ENCODE measurements at regions not wholly inside any gene's neighbourhood (a gene's known extent, or its start where the extent isn't known, plus 50 kb on each side); places are given as distances from the start of the nearest gene placed in this dataset.
"Not testable (repeated sequence)": the region's sequence is repeated elsewhere in the genome, so short reads cannot be mapped to it uniquely, and the experiment has no call there.

DNA sequence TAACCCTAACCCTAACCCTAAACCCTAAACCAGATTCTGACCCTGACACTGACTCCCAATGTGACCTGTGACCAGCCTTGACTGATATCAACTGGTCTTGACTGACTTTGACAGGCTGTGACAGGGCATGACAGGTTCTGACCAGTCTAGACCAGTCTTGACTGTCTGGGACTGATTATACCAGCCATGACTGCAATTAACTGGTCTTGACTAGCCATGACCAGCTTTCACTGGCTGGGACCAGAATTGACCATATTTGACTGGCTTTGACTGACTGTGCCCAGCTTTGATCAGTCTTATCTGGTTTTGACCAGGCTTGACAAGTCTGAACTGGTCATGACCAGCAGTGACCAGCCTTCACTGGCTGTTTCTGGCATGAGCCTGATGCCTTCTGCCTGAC is 95.5 kb downstream of the BMP15 start:
- no peak overlapping the region for H3K27ac ChIP-seq (ENCODE audit: low read depth, low read length)

DNA sequence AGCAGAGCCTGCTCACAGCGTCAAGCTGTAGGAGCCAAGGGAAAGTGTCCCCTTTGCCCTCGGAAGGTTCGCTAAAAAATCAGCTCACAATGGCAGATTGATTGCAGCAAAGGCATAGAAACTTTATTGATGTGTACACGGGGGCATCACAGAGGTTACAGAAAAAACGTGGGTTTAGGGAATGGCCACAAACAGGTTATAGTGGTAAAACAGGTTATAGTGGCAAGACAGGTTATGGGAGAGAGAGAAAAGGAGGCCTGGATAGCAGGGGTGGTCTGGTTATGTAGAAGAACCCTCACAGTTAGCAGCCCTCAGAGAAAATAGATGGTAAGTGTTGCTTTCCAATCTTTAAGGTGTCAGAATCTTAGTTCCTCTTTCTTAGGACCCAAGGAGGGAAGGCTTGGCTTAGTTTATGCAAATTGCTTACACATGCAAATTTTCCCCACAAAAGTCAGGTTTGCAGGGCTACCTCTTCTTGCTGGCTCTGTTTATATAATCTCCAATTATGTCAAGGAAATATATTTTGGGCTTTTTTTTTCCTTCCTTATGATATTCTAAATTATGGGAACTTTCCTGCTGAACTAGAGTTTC is 113.7 kb downstream of the BMP15 start:
- Histone ChIP-seq H3K4me1 (ENCODE audit: control insufficient read depth, insufficient read depth, low read length) (no peaks in the 10 kb centered on the region; the same call in 1 of the 2 replicates), H3K4me3 (ENCODE audit: low read depth, low read length) (no peak overlapping the region), H3K9ac (ENCODE audit: low read length) (no peak overlapping the region), H3K27ac (ENCODE audit: low read depth, low read length) (no peak overlapping the region), H3K9me3 (ENCODE audit: control insufficient read depth, insufficient read depth, low read depth, low read length) (peaks cover 17% of the 10 kb centered on the region; the same call in 1 of the 2 replicates), H3K27me3 (ENCODE audit: control insufficient read depth, insufficient read depth, low read length) (no peaks in the 10 kb centered on the region; the same call in 1 of the 2 replicates), H3K36me3 (ENCODE audit: control insufficient read depth, insufficient read depth, low read length) (no peaks in the 10 kb centered on the region)

More for the DNA sequence above, 95.5 kb downstream of the BMP15 start:
- Histone ChIP-seq H3K9me3 (ENCODE audit: control insufficient read depth, insufficient read depth, low read depth, low read length) (no peaks in the 10 kb centered on the region; the same call in 1 of the 2 replicates), H3K4me1 (ENCODE audit: control insufficient read depth, insufficient read depth, low read length) (no peaks in the 10 kb centered on the region), H3K27me3 (ENCODE audit: control insufficient read depth, insufficient read depth, low read length) (no peaks in the 10 kb centered on the region), H3K9ac (ENCODE audit: low read length) (no peak overlapping the region), H3K4me3 (ENCODE audit: low read depth, low read length) (no peak overlapping the region), H3K36me3 (ENCODE audit: control insufficient read depth, insufficient read depth, low read length) (no peaks in the 10 kb centered on the region)

DNA sequence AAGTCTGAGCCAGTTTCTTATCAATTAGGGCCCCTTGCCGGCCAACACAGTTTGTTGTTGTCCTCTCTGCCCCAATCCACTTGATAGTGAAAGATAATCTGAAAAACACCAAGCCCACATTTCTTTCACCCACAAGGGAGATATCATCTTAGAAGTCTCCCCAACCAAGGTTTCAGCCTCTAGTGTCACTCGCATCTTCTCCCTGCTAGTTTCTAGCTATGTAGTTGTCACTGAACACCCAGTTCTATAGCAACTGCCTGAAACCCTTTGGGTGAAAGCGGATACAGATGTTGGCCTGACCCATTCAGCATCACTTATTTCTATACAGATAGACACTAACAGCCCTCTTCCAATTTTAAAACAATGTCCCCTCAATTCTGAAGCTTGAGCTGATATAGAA is 116.3 kb downstream of the BMP15 start:
- Histone ChIP-seq H3K27me3 (ENCODE audit: control insufficient read depth, insufficient read depth, low read length) (no peaks in the 10 kb centered on the region; the same call in 1 of the 2 replicates), H3K36me3 (ENCODE audit: control insufficient read depth, insufficient read depth, low read length) (no peaks in the 10 kb centered on the region), H3K27ac (ENCODE audit: low read depth, low read length) (no peak overlapping the region), H3K9ac (ENCODE audit: low read length) (no peak overlapping the region), H3K9me3 (ENCODE audit: control insufficient read depth, insufficient read depth, low read depth, low read length) (peaks cover 7% of the 10 kb centered on the region; the same call in 1 of the 2 replicates), H3K4me3 (ENCODE audit: low read depth, low read length) (no peak overlapping the region), H3K4me1 (ENCODE audit: control insufficient read depth, insufficient read depth, low read length) (no peaks in the 10 kb centered on the region; the same call in 1 of the 2 replicates)

DNA sequence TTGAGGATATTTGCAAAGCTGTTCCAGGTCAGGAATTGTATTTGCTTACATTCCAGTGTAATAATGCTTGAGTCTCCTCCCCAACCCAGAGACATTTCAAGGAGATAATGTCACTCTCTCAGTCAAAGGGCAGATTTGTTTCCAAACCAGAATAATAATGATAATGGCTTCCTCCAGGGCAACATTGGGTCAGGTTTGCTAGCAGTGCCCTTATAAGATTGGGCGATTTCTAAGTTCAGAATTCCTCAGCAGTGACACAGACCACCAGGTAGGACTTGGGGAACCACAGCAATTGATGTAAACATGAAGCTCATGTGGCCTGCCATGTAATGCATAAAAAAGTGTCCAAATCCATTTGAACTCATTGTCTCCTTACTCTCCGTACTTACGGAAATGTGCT is 125.2 kb downstream of the BMP15 start:
- Histone ChIP-seq H3K27me3 (ENCODE audit: control insufficient read depth, insufficient read depth, low read length) (no peaks in the 10 kb centered on the region), H3K27ac (ENCODE audit: low read depth, low read length) (no peak overlapping the region), H3K9ac (ENCODE audit: low read length) (no peak overlapping the region), H3K4me3 (ENCODE audit: low read depth, low read length) (no peak overlapping the region), H3K36me3 (ENCODE audit: control insufficient read depth, insufficient read depth, low read length) (no peaks in the 10 kb centered on the region), H3K9me3 (ENCODE audit: control insufficient read depth, insufficient read depth, low read depth, low read length) (peaks cover 26% of the 10 kb centered on the region; the same call in 1 of the 2 replicates), H3K4me1 (ENCODE audit: control insufficient read depth, insufficient read depth, low read length) (no peaks in the 10 kb centered on the region)

- H3K27me3 ChIP-seq (ENCODE audit: control insufficient read depth, insufficient read depth, low read length) = no peaks in the 10 kb centered on the region
- H3K27ac ChIP-seq (ENCODE audit: low read depth, low read length) = no peak overlapping the region
- no peak overlapping the region for H3K9ac ChIP-seq (ENCODE audit: low read length)
- H3K36me3 ChIP-seq (ENCODE audit: control insufficient read depth, insufficient read depth, low read length) = no peaks in the 10 kb centered on the region
- no peaks in the 10 kb centered on the region; the same call in 1 of the 2 replicates for H3K9me3 ChIP-seq (ENCODE audit: control insufficient read depth, insufficient read depth, low read depth, low read length)
- no peak overlapping the region for H3K4me3 ChIP-seq (ENCODE audit: low read depth, low read length)
- no peaks in the 10 kb centered on the region for H3K4me1 ChIP-seq (ENCODE audit: control insufficient read depth, insufficient read depth, low read length)
These were observed 137.4 kb downstream of the BMP15 start for GRCh38 chrX:51047950-51048349.

DNA sequence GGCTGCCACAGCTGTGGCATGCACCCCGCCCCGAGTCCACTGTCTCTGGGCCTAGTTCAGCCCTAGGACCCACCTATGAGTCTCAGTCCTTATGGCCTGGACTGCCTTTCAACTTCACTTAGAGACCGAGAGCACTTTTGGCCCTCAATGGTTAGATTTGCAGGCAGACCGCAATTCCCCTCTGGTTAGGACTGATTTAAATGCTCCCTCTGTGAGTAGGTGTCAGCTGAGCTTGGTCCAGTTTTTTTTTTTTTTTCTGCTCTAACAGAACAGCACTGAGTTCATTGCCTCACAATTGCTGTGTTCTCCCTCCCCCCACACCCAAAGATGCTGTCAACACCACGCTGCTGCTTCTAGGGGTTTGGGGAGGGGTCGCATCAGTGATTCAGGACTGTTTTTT is 143.2 kb downstream of the BMP15 start:
- H3K36me3 ChIP-seq (ENCODE audit: control insufficient read depth, insufficient read depth, low read length) = no peaks in the 10 kb centered on the region
- no peaks in the 10 kb centered on the region for H3K27me3 ChIP-seq (ENCODE audit: control insufficient read depth, insufficient read depth, low read length)
- no peak overlapping the region for H3K27ac ChIP-seq (ENCODE audit: low read depth, low read length)
- H3K4me3 ChIP-seq (ENCODE audit: low read depth, low read length) = no peak overlapping the region
- no peaks in the 10 kb centered on the region; the same call in 1 of the 2 replicates for H3K9me3 ChIP-seq (ENCODE audit: control insufficient read depth, insufficient read depth, low read depth, low read length)
- no peaks in the 10 kb centered on the region for H3K4me1 ChIP-seq (ENCODE audit: control insufficient read depth, insufficient read depth, low read length)
- no peak overlapping the region for H3K9ac ChIP-seq (ENCODE audit: low read length)

GRCh38 chrX:51098046-51098445 is 187.5 kb downstream of the BMP15 start:
- no peaks in the 10 kb centered on the region; the same call in 1 of the 2 replicates for H3K4me1 ChIP-seq (ENCODE audit: control insufficient read depth, insufficient read depth, low read length)
- no peaks in the 10 kb centered on the region; the same call in 1 of the 2 replicates for H3K9me3 ChIP-seq (ENCODE audit: control insufficient read depth, insufficient read depth, low read depth, low read length)
- no peak overlapping the region for H3K27ac ChIP-seq (ENCODE audit: low read depth, low read length)
- no peak overlapping the region for H3K4me3 ChIP-seq (ENCODE audit: low read depth, low read length)
- H3K9ac ChIP-seq (ENCODE audit: low read length) = no peak overlapping the region
- H3K36me3 ChIP-seq (ENCODE audit: control insufficient read depth, insufficient read depth, low read length) = no peaks in the 10 kb centered on the region
- no peaks in the 10 kb centered on the region for H3K27me3 ChIP-seq (ENCODE audit: control insufficient read depth, insufficient read depth, low read length)

GRCh38 chrX:51119058-51119926 is 208.8 kb downstream of the BMP15 start:
- H3K27ac ChIP-seq (ENCODE audit: low read depth, low read length); H3K4me1 ChIP-seq (ENCODE audit: control insufficient read depth, insufficient read depth, low read length); H3K4me3 ChIP-seq (ENCODE audit: low read depth, low read length); H3K9ac ChIP-seq (ENCODE audit: low read length); H3K36me3 ChIP-seq (ENCODE audit: control insufficient read depth, insufficient read depth, low read length); H3K27me3 ChIP-seq (ENCODE audit: control insufficient read depth, insufficient read depth, low read length): not testable (repeated sequence)
- H3K9me3 ChIP-seq (ENCODE audit: control insufficient read depth, insufficient read depth, low read depth, low read length) = peaks cover 16% of the 10 kb centered on the region

DNA sequence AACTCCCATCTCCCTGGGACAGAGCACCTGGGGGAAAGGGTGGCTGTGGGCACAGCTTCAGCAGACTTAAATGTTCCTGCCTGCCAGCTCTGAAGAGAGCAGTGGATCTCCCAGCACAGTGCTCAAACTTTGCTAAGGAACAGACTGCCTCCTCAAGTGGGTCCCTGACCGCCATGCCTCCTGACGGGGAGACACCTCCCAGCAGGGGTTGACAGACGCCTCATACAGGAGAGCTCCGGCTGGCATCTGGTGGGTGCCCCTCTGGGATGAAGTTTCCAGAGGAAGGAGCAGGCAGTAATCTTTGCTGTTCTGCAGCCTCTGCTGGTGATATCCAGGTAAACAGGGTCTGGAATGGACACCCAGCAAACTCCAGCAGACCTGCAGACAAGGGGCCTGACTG is 206.9 kb upstream of the NUDT10 start:
- H3K4me1 ChIP-seq (ENCODE audit: control insufficient read depth, insufficient read depth, low read length); H3K9me3 ChIP-seq (ENCODE audit: control insufficient read depth, insufficient read depth, low read depth, low read length); H3K4me3 ChIP-seq (ENCODE audit: low read depth, low read length): not testable (repeated sequence)

DNA sequence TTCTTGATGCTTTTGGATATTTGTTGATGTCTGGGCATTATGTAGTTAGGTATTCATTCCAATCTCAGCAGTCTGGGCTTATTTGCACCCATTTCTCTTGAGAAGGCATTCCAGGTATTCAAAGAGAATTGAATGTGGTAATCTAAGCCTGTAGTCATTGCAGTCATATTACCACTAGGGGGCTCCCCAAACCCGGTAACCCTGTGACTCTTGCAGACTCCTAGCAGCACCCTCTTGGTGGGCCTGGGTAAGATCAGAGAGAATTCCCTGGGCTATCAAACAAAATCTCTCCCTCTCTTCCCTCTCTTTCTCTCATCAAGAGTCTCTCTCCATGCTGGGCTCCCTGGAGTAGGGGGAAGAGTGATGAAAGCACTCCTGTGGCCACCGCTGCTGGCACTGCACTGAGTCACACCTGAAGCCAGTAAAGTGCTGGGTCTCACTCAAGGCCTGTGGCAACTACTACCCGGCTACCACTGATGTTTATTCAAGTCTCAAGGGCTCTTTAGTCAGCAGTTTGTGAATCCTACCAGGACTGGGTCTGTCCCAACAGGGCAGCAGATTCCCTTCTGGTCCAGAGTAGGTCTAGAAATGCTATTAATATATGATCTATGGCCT is 187.7 kb upstream of the NUDT10 start:
- Histone ChIP-seq H3K4me3 (ENCODE audit: low read depth, low read length) (no peak overlapping the region), H3K9me3 (ENCODE audit: control insufficient read depth, insufficient read depth, low read depth, low read length) (no peaks in the 10 kb centered on the region), H3K27me3 (ENCODE audit: control insufficient read depth, insufficient read depth, low read length) (no peaks in the 10 kb centered on the region), H3K9ac (ENCODE audit: low read length) (no peak overlapping the region), H3K27ac (ENCODE audit: low read depth, low read length) (no peak overlapping the region), H3K36me3 (ENCODE audit: control insufficient read depth, insufficient read depth, low read length) (no peaks in the 10 kb centered on the region), H3K4me1 (ENCODE audit: control insufficient read depth, insufficient read depth, low read length) (no peaks in the 10 kb centered on the region)

More for the DNA sequence above, 206.9 kb upstream of the NUDT10 start:
- not testable (repeated sequence) for H3K27ac ChIP-seq (ENCODE audit: low read depth, low read length); H3K9ac ChIP-seq (ENCODE audit: low read length); H3K27me3 ChIP-seq (ENCODE audit: control insufficient read depth, insufficient read depth, low read length); H3K36me3 ChIP-seq (ENCODE audit: control insufficient read depth, insufficient read depth, low read length)

- no peak overlapping the region for H3K4me3 ChIP-seq (ENCODE audit: low read depth, low read length)
- H3K9me3 ChIP-seq (ENCODE audit: control insufficient read depth, insufficient read depth, low read depth, low read length) = no peaks in the 10 kb centered on the region
- H3K27me3 ChIP-seq (ENCODE audit: control insufficient read depth, insufficient read depth, low read length) = no peaks in the 10 kb centered on the region
- H3K27ac ChIP-seq (ENCODE audit: low read depth, low read length) = no peak overlapping the region
- no peak overlapping the region for H3K9ac ChIP-seq (ENCODE audit: low read length)
- H3K4me1 ChIP-seq (ENCODE audit: control insufficient read depth, insufficient read depth, low read length) = no peaks in the 10 kb centered on the region
- no peaks in the 10 kb centered on the region for H3K36me3 ChIP-seq (ENCODE audit: control insufficient read depth, insufficient read depth, low read length)
These were observed 183.8 kb upstream of the NUDT10 start for GRCh38 chrX:51148848-51149247.

Measured in HUES6 (cell line).